H1 (cell line): ENCODE measurements at regions not wholly inside any gene's neighbourhood (a gene's known extent, or its start where the extent isn't known, plus 50 kb on each side); places are given as distances from the start of the nearest gene placed in this dataset.

Experiments used
- CTCF ChIA-PET: fragments of 300-600 bp; sonication (Branson Sonifier 250); formaldehyde crosslinking; loops from one replicate; lab custom pipeline; 2021; ENCODE audit not compliant: partially characterized antibody; lab: Charles Lee
- POLR2A ChIA-PET: fragments of 300-600 bp; sonication (Branson Sonifier 250); formaldehyde crosslinking; loops from one replicate; lab custom pipeline; 2021; ENCODE audit warnings: inconsistent platforms; ENCODE audit not compliant: partially characterized antibody; lab: Charles Lee
- DNase-seq, 2 experiments: peaks; one replicate each; pipeline versions ENCODE4 v3.0.0 to v3.0.0-alpha.2; 2010 to 2022; ENCODE audit warnings: low spot score in 2 of 2, low read depth in 1 of 2, mixed read lengths in 1 of 2
- FAIRE-seq: peaks from 2 replicates; lab custom pipeline; 2011; peaks lifted over from hg19 to GRCh38; lab: Jason Lieb, UNC
- H2AFZ ChIP-seq: 2 replicates; pipeline ENCODE4 v1.8.1; 2012; ENCODE audit warnings: low read length, inconsistent platforms
- H2AK5ac ChIP-seq: 2 replicates; pipeline ENCODE4 v1.6.1; 2013; ENCODE audit warnings: low read depth, low read length
- H2BK120ac ChIP-seq: replicated peaks from 2 replicates; pipeline ENCODE3; 2013; ENCODE audit warnings: low read depth, low read length, inconsistent platforms
- H2BK12ac ChIP-seq: 2 replicates; pipeline ENCODE4 v1.6.1; 2013; ENCODE audit warnings: low read depth, low read length
- H2BK15ac ChIP-seq: 2 replicates; pipeline ENCODE4 v1.6.1; 2013; ENCODE audit warnings: low read length
- H2BK20ac ChIP-seq: 2 replicates; pipeline ENCODE4 v1.6.1; 2013; ENCODE audit warnings: low read length
- H2BK5ac ChIP-seq: 2 replicates; pipeline ENCODE4 v1.6.1; 2013; ENCODE audit warnings: low read depth, low read length
- H3K14ac ChIP-seq: 2 replicates; pipeline ENCODE4 v1.6.1; 2013; ENCODE audit warnings: inconsistent platforms; ENCODE audit not compliant: insufficient read length
- H3K18ac ChIP-seq: 2 replicates; pipeline ENCODE4 v1.6.1; 2013; ENCODE audit warnings: low read length; ENCODE audit errors: extremely low read depth
- H3K23ac ChIP-seq: 2 replicates; pipeline ENCODE4 v1.6.1; 2013; ENCODE audit warnings: inconsistent platforms; ENCODE audit not compliant: insufficient read length
- H3K23me2 ChIP-seq: 2 replicates; pipeline ENCODE4 v1.6.1; 2013; ENCODE audit warnings: low read depth, low read length
- H3K27ac ChIP-seq: 2 replicates; pipeline ENCODE4 v1.6.1; 2011; ENCODE audit warnings: low read depth, low read length, inconsistent platforms
- H3K27me3 ChIP-seq, 4 experiments: replicated peaks in 1 of 4; 1 replicate in 1 of 4; 2 replicates in 3 of 4; pipeline versions ENCODE4 v1.6.1 to v1.8.1; 2011 to 2013; ENCODE audit warnings: low read length in 3 of 4, mild to moderate bottlenecking in 3 of 4, inconsistent platforms in 2 of 4, mixed read lengths in 2 of 4, moderate library complexity in 1 of 4; ENCODE audit not compliant: control insufficient read depth in 3 of 4, insufficient read depth in 3 of 4; ENCODE audit errors: extremely low read depth in 1 of 4
- H3K36me3 ChIP-seq, 4 experiments: 2 replicates each; pipeline versions ENCODE4 v1.6.1 to v1.8.1; 2011 to 2013; ENCODE audit warnings: mild to moderate bottlenecking in 4 of 4, low read length in 3 of 4, moderate library complexity in 2 of 4, control low read depth in 1 of 4, inconsistent platforms in 1 of 4; ENCODE audit not compliant: insufficient read depth in 4 of 4, control insufficient read depth in 2 of 4
- H3K4ac ChIP-seq: replicated peaks from 2 replicates; pipeline ENCODE3; 2013; ENCODE audit warnings: low read length, low read depth, mixed read lengths, inconsistent platforms; ENCODE audit not compliant: insufficient read length
- H3K4me1 ChIP-seq, 4 experiments: replicated peaks in 1 of 4; 1 replicate in 1 of 4; 2 replicates in 3 of 4; pipeline versions ENCODE4 v1.6.1 to v1.8.1; 2011 to 2013; ENCODE audit warnings: low read length in 3 of 4, inconsistent platforms in 2 of 4, mixed read lengths in 1 of 4; ENCODE audit not compliant: insufficient read depth in 4 of 4, control insufficient read depth in 3 of 4
- H3K4me2 ChIP-seq, 2 experiments: 2 replicates each; pipeline versions ENCODE4 v1.6.1 to v1.8.1; 2011 to 2013; ENCODE audit warnings: low read depth in 2 of 2, low read length in 2 of 2, control low read depth in 1 of 2, inconsistent platforms in 1 of 2, mild to moderate bottlenecking in 1 of 2; ENCODE audit not compliant: insufficient read depth in 1 of 2
- H3K4me3 ChIP-seq, 4 experiments: fragments of 200-600, 300-600 bp in 1 of 4; sonication (generic), shearing (Covaris generic), sonication (Bioruptor Twin) in 1 of 4; 2 replicates each; pipeline versions ENCODE4 v1.5.1 to v1.8.1; 2011 to 2016; ENCODE audit warnings: low read length in 4 of 4, low read depth in 3 of 4, control low read depth in 2 of 4, inconsistent platforms in 2 of 4, mild to moderate bottlenecking in 2 of 4, mixed read lengths in 1 of 4, moderate library complexity in 1 of 4; ENCODE audit not compliant: insufficient read depth in 2 of 4; ENCODE audit errors: extremely low read depth in 1 of 4
- H3K56ac ChIP-seq: replicated peaks from 2 replicates; pipeline ENCODE3; 2013; ENCODE audit warnings: low read depth, mild to moderate bottlenecking, mixed read lengths, low read length, inconsistent platforms; ENCODE audit not compliant: insufficient read length
- H3K79me1 ChIP-seq: 2 replicates; pipeline ENCODE4 v1.6.1; 2013; ENCODE audit warnings: low read depth, low read length, control low read depth
- H3K79me2 ChIP-seq, 2 experiments: 2 replicates each; pipeline versions ENCODE4 v1.6.1 to v1.8.1; 2012 to 2013; ENCODE audit warnings: low read length in 2 of 2, mild to moderate bottlenecking in 2 of 2, inconsistent platforms in 1 of 2; ENCODE audit not compliant: insufficient read depth in 2 of 2, control insufficient read depth in 1 of 2
- H3K9ac ChIP-seq, 4 experiments: replicated peaks in 1 of 4; 1 replicate in 1 of 4; 2 replicates in 3 of 4; pipeline versions ENCODE4 v1.6.1 to v1.8.1; 2011 to 2013; ENCODE audit warnings: low read depth in 3 of 4, low read length in 3 of 4, control low read depth in 2 of 4, mild to moderate bottlenecking in 2 of 4, moderate library complexity in 2 of 4, inconsistent platforms in 1 of 4; ENCODE audit errors: extremely low read depth in 1 of 4
- H3K9me3 ChIP-seq, 2 experiments: 2 replicates each; pipeline versions ENCODE4 v1.6.1 to v1.8.1; 2012 to 2013; ENCODE audit warnings: mild to moderate bottlenecking in 2 of 2, moderate library complexity in 2 of 2, control low read depth in 1 of 2, inconsistent platforms in 1 of 2, low read depth in 1 of 2, low read length in 1 of 2, mixed read lengths in 1 of 2; ENCODE audit not compliant: insufficient read depth in 2 of 2
- H4K20me1 ChIP-seq, 2 experiments: replicated peaks in 1 of 2; 2 replicates each; pipeline versions ENCODE3 to v1.8.1; 2011 to 2013; ENCODE audit warnings: inconsistent platforms in 2 of 2, low read length in 2 of 2, mild to moderate bottlenecking in 1 of 2; ENCODE audit not compliant: insufficient read depth in 2 of 2, control insufficient read depth in 1 of 2
- H4K5ac ChIP-seq: 2 replicates; pipeline ENCODE4 v1.6.1; 2013; ENCODE audit warnings: low read length, low read depth, mixed read lengths, inconsistent platforms; ENCODE audit not compliant: insufficient read length
- H4K8ac ChIP-seq: 2 replicates; pipeline ENCODE4 v1.8.0; 2013; ENCODE audit warnings: mild to moderate bottlenecking, moderate library complexity, low read length, inconsistent platforms; ENCODE audit not compliant: insufficient read depth; ENCODE audit errors: extremely low read depth
- H4K91ac ChIP-seq: replicated peaks from 2 replicates; pipeline ENCODE3; 2013; ENCODE audit warnings: low read length, mixed read lengths, inconsistent platforms; ENCODE audit not compliant: insufficient read length
- CHD2 ChIP-seq: IDR thresholded peaks from 2 replicates; pipeline ENCODE4 v1.6.1; 2012; ENCODE audit warnings: low read length, improper control_type of control experiment
- SIRT6 ChIP-seq: IDR thresholded peaks from one replicate; pipeline ENCODE4 v1.7.1; 2012; ENCODE audit warnings: low read length, inconsistent platforms
- WGBS, 2 experiments: shearing (Covaris generic) in 1 of 2; methylation state at CpG; one replicate each; pipeline versions ENCODE4 v1.1.6 to v1.1.7; 2013 to 2015; ENCODE audit warnings: low lambda C conversion rate in 2 of 2, mixed read lengths in 2 of 2, inconsistent platforms in 1 of 2, low coverage in 1 of 2, missing lambda C conversion rate in 1 of 2; ENCODE audit not compliant: insufficient replicate concordance in 2 of 2, insufficient coverage in 1 of 2, insufficient read length in 1 of 2; ENCODE audit errors: extremely low coverage in 1 of 2, missing lambda C conversion rate in 1 of 2; 5-methylcytosine and 5-hydroxymethylcytosine counted together

GRCh38 chr1:168920456-168921094, 185.9 kb upstream of the ATP1B1 start:
- H3K4me3 ChIP-seq, result no peak overlapping the region
- no peaks in the 10 kb centered on the region for H4K20me1 ChIP-seq
- no peaks in the 10 kb centered on the region for H3K79me1 ChIP-seq
- ChIA-PET CTCF (no interaction called here), POLR2A (no interaction called here)
- DNase-seq (no peak), FAIRE-seq (no peak)
- H4K8ac ChIP-seq, result no peak overlapping the region
- no peaks in the 10 kb centered on the region for H3K27me3 ChIP-seq
- no peak overlapping the region for H3K56ac ChIP-seq
- H3K23ac ChIP-seq, result no peak overlapping the region
- no peak overlapping the region for H3K4me2 ChIP-seq
- no peak overlapping the region for H3K27ac ChIP-seq
- H2BK20ac ChIP-seq, result no peak overlapping the region; the same call in 1 of the 2 replicates
- no peak overlapping the region for H2AK5ac ChIP-seq
- WGBS, 2 experiments, result 95% methylated on average over 6 of the region's 6 CpGs; no CpG with 5 or more reads in 1 of the 2 experiments
- no peak overlapping the region for H2BK15ac ChIP-seq
- H3K9ac ChIP-seq, result no peak overlapping the region
- peaks cover 1 to 20% (median 14%) of the 10 kb centered on the region in 4 experiments; a peak in 4 of 7 replicates for H3K4me1 ChIP-seq
- no peaks in the 10 kb centered on the region for H3K36me3 ChIP-seq
- H3K4ac ChIP-seq, result no peak overlapping the region
- H3K23me2 ChIP-seq, result no peaks in the 10 kb centered on the region
- no peak overlapping the region for H3K18ac ChIP-seq
- H4K91ac ChIP-seq, result no peak overlapping the region
- H2BK120ac ChIP-seq, result no peak overlapping the region
- H3K9me3 ChIP-seq, result no peaks in the 10 kb centered on the region
- H2AFZ ChIP-seq, result no peak overlapping the region
- no peak overlapping the region for H3K14ac ChIP-seq
- no peaks in the 10 kb centered on the region for H3K79me2 ChIP-seq
- no peak overlapping the region; the same call in 1 of the 2 replicates for H2BK5ac ChIP-seq
- H4K5ac ChIP-seq, result no peak overlapping the region
- peak overlapping the region; percentile 21; the same call in 1 of the 2 replicates for H2BK12ac ChIP-seq
- no peak for TF ChIP-seq SIRT6
- no peak for TF ChIP-seq CHD2
